Retinal pigment epithelial cell (primary cell): ENCODE measurements at regions not wholly inside any gene's neighbourhood (a gene's known extent, or its start where the extent isn't known, plus 50 kb on each side); places are given as distances from the start of the nearest gene placed in this dataset.

Source experiments
- DNase-seq: peaks from one replicate; pipeline ENCODE4 v3.0.0-alpha.2; 2010; ENCODE audit warnings: low read depth
- H3K4me3 ChIP-seq: 2 replicates; pipeline ENCODE4 v1.5.1; 2011; ENCODE audit warnings: mild to moderate bottlenecking, low read length, control low read depth, moderate library complexity
- CTCF ChIP-seq: conservative IDR thresholded peaks from 2 replicates; pipeline ENCODE4 v1.5.1; 2011; ENCODE audit warnings: low read depth, low read length, control low read depth, inconsistent platforms

GRCh38 chr7:155863721-155864151 is 51.5 kb upstream of the SHH start:
- no peak for TF ChIP-seq CTCF
- H3K4me3 ChIP-seq: no peak overlapping the region
- no peak for DNase-seq

GRCh38 chr7:155862123-155862892 is 50.0 kb upstream of the SHH start:
- TF ChIP-seq CTCF: peak; percentile 41
- H3K4me3 ChIP-seq: no peak overlapping the region
- no peak for DNase-seq
